ENCODE measurements at regions not wholly inside any gene's neighbourhood (a gene's known extent, or its start where the extent isn't known, plus 50 kb on each side); places are given as distances from the start of the nearest gene placed in this dataset.

GRCh38 chr16:9384141-9384540, 292.7 kb downstream of the HAPSTR1 start:
- intact Hi-C loops (cut with DNase I): no loop called here
- DNase-seq (no peak), ATAC-seq (no peak)

DNA sequence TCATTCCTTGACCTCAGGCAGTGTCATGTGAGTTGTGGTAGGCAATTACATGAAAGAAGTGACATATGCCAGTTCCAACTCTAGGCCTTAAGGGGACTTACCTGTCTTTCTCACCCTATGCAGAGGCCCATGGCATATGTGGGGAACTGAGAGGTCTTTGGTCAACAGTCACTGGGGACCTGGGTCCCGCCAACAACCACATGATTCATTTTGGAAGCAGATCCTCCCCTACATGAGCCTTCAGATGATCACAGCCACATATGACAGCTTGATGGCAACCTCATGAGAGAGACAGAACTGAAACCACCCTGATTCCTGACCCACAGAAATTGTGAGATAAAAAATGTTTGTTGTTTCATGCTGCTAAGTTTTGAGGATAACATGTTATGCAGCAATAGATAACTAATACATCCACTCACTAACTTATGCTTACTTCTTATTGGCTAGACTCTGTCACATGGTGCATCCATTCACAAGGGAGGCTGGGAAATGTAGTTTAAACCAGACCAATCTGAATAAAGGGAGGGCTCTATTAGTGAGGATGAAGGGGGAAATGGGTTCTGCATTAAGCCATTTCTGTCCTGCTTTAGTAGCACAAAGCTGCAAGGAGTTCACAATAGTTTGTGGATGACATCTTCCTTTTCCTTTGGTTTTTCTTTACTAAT, 298.2 kb downstream of the HAPSTR1 start:
- DNase-seq: no peak
- intact Hi-C loops (cut with DNase I): no loop called here
- ATAC-seq: no peak

GRCh38 chr16:9392956-9393355, 301.5 kb downstream of the HAPSTR1 start:
- intact Hi-C loops (cut with DNase I): no loop called here
- no peak for ATAC-seq

GRCh38 chr16:9393591-9393990, 302.1 kb downstream of the HAPSTR1 start:
- ATAC-seq (no peak), DNase-seq (no peak)
- intact Hi-C loops (cut with DNase I): no loop called here

More at GRCh38 chr16:9392956-9393355, 301.5 kb downstream of the HAPSTR1 start:
- no peak for DNase-seq

- DNase-seq (no peak), ATAC-seq (no peak)
- intact Hi-C loops (cut with DNase I): no loop called here
These were observed 304.5 kb downstream of the HAPSTR1 start for GRCh38 chr16:9395958-9396359.

- no peak for DNase-seq
- no peak for ATAC-seq
- intact Hi-C loops (cut with DNase I): no loop called here
These were observed 308.1 kb downstream of the HAPSTR1 start for GRCh38 chr16:9399573-9399972.

DNA sequence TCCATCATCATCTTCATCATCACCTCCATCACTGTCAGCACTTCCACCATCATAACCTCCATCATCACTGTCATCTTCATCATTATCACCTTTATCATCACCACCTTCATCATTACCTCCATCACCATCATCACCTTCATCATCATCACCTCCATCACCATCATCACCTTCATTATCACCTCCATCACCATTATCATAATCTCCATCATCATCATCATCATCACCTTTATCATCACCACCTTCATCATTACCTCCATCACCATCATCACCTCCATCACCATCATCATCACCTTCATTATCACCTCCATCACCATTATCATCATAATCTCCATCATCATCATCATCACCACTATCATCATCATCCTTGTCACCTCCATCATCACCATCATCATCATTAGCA, 309.7 kb downstream of the HAPSTR1 start:
- ATAC-seq (no peak), DNase-seq (no peak)
- intact Hi-C loops (cut with DNase I): no loop called here

DNA sequence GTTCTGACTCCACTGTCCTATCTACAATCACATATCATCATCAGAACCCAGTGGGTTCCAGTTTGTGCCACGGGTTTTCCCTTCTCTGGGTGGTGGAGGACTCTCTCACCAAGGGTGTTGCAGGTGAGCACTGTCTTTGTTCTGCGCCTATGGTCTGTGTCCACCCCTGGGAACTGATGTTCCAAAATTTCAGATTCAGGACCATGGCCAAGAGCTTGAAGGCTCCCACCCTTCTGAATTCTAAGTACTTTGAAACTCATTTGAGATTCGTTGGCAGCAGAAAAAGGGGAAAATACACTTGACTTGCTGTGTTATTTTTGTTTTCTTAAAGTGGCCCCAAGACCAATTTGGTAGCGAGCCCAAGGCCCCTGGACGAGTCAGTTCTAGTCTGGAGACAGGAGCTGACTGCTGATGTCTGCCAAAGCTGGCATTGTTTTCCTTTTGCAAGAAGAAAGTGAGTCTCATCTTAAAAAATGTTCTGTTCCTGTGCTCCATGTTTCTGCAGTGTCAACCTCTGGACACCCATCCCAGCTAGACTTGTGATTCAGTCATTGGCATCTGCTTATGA, 310.9 kb downstream of the HAPSTR1 start:
- DNase-seq: no peak
- ATAC-seq: no peak
- intact Hi-C loops (cut with DNase I): no loop called here

DNA sequence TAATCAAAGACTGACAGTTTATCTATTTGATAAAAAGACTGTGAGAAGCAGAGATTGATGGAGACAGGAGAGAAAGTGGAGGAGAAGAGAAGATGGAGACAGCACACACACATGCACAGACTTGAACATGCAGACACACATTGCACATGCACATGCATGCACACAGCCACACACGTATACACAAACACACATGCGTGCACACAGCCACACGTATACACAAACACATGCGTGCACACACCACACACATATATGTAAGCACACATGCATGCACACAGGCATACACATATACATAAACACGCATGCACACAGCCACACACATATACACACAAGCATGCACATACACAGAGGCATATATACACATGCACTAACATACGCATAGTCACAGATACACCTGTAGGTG, 313.4 kb downstream of the HAPSTR1 start:
- intact Hi-C loops (cut with DNase I): no loop called here
- ATAC-seq: no peak
- DNase-seq: no peak

GRCh38 chr16:9406038-9406712, 314.7 kb downstream of the HAPSTR1 start:
- ATAC-seq: no peak
- DNase-seq: no peak
- intact Hi-C loops (cut with DNase I): no loop called here

- intact Hi-C loops (cut with DNase I): no loop called here
- DNase-seq (no peak), ATAC-seq (no peak)
These were observed 315.8 kb downstream of the HAPSTR1 start for GRCh38 chr16:9407206-9407758.

GRCh38 chr16:9408297-9408878, 316.9 kb downstream of the HAPSTR1 start:
- intact Hi-C loops (cut with DNase I): no loop called here
- no peak for DNase-seq
- no peak for ATAC-seq

GRCh38 chr16:9409560-9410493, 318.4 kb downstream of the HAPSTR1 start:
- intact Hi-C loops (cut with DNase I): no loop called here
- ATAC-seq (no peak), DNase-seq (no peak)

DNA sequence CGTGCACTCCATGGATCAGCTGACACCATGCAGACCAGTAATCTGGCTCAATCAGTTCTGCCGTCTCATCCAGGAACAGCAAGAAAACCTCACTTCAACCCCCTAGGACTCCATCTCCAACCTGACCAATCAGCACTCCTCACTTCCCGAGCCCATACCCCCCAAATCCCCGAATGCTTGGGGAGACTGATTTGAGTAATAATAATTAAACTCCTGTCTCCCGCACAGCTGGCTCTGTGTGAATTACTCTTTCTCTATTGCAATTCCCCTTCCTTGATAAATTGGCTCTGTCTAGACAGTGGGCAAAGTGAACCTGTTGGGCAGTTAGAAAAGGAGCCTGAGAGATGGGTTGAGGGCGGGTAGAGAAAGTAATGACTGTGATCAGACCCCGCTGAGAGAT, 320.0 kb downstream of the HAPSTR1 start:
- no peak for ATAC-seq
- DNase-seq: no peak
- intact Hi-C loops (cut with DNase I): no loop called here

- ATAC-seq: no peak
- DNase-seq: no peak
- intact Hi-C loops (cut with DNase I): no loop called here
These were observed 320.8 kb downstream of the HAPSTR1 start for GRCh38 chr16:9412031-9412914.

DNA sequence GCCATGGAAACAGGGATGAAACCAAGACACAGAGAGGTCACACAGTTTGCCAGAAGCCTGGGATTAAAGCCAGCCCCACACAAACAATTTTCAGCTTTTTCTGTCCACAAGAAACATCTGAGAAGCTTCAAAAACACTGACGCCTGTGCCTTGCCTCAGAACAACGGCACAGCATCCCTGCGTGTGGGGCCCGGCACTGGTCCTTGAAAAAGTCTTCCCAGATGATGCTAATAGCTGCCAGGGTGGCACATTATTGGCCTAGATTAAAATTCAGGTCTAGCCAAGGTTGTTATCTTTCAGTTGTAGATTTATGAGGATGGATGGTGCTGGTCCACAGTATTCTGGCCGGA, 321.4 kb downstream of the HAPSTR1 start:
- intact Hi-C loops (cut with DNase I): no loop called here
- ATAC-seq (no peak), DNase-seq (no peak)

DNA sequence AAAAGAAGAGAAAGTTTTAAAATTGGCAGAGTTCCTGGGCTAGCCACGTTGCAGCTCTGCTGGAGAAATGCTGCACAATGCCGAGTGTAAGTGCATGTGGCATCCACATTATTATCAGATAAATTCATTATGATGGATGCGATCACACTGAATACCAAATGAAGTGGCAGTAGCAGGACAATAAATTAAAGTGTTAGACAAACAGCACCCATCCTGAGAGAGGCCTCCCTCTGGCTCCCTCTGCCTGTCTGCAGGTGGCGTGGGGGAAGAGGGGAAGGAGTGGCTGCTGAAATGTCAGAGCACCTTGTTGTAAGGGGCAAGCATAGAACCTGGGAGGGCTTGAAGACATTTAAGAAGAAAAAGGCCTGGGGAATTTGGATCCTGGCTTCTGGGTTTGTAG, 324.1 kb downstream of the HAPSTR1 start:
- ATAC-seq (no peak), DNase-seq (no peak)
- intact Hi-C loops (cut with DNase I): no loop called here

DNA sequence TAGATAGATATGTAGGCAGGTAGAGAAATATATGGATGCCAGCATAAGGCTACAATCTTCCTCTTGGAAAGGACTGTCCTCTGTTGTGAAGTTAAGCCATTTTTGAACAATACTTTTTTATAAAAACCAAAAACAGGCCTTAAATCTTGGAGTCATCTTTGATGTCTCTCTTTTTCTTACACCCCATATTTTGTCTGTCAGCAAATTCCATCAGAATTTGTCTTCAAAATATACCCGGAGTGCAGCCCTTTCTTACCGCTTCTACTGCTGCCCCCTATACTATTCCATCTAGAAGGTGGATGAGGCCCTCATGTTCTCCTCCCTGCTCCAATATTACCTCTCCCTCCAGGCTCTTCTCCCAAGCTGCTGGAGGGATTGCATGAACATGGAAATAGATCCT, 326.5 kb downstream of the HAPSTR1 start:
- intact Hi-C loops (cut with DNase I): no loop called here
- no peak for DNase-seq

More for the DNA sequence above, 326.5 kb downstream of the HAPSTR1 start:
- ATAC-seq: no peak
